Muscle of leg (tissue), 3 donors: ENCODE measurements at regions not wholly inside any gene's neighbourhood (a gene's known extent, or its start where the extent isn't known, plus 50 kb on each side); places are given as distances from the start of the nearest gene placed in this dataset.
"Not testable (repeated sequence)": the region's sequence is repeated elsewhere in the genome, so short reads cannot be mapped to it uniquely, and the experiment has no call there.

Experiments
- DNase-seq: peaks from one replicate; pipeline ENCODE4 v3.0.0; 2013
- H3K27ac ChIP-seq: one replicate; pipeline ENCODE4 v1.5.1; 2013; ENCODE audit warnings: mild to moderate bottlenecking, low read length, control low read depth
- H3K27me3 ChIP-seq: one replicate; pipeline ENCODE4 v1.6.1; 2013; ENCODE audit warnings: low read length; ENCODE audit not compliant: control insufficient read depth, insufficient read depth
- H3K36me3 ChIP-seq: one replicate; pipeline ENCODE4 v1.6.1; 2013; ENCODE audit warnings: low read length; ENCODE audit not compliant: control insufficient read depth, insufficient read depth
- H3K4me1 ChIP-seq: one replicate; pipeline ENCODE4 v1.6.1; 2013; ENCODE audit warnings: low read length; ENCODE audit not compliant: control insufficient read depth, insufficient read depth
- H3K4me3 ChIP-seq: one replicate; pipeline ENCODE4 v1.5.1; 2013; ENCODE audit warnings: low read length, control low read depth
- H3K9me3 ChIP-seq: replicated peaks from 2 replicates; pipeline ENCODE4 v1.6.1; 2013; ENCODE audit warnings: low read depth, low read length; ENCODE audit not compliant: control insufficient read depth
- WGBS: methylation state at CpG from one replicate; pipeline ENCODE4 v1.1.5; 2013; ENCODE audit warnings: missing lambda C conversion rate; ENCODE audit not compliant: insufficient coverage; 5-methylcytosine and 5-hydroxymethylcytosine counted together

DNA sequence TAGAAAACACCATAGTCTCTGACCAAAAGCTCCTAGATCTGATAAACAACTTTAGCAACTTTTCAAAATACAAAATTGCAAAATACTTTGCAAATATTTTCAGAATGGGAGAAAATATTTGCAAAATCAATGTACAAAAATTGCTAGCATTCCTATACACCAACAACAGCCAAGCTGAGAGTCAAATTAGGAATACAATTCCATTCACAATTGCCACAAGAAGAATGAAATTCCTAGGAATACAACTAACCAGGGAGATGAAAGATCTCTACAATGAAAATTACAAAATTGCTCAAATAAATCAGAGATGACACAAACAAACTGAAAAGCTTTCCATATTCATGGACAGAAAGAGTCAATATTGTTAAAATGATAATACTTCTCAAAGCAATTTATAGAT is 327.0 kb upstream of the ZC3H15 start:
- H3K27ac ChIP-seq = no peak overlapping the region
- DNase-seq = no peak
- no peak overlapping the region for H3K4me3 ChIP-seq
- no peaks in the 10 kb centered on the region for H3K4me1 ChIP-seq
- peaks cover 19% of the 10 kb centered on the region for H3K9me3 ChIP-seq
- H3K36me3 ChIP-seq = no peaks in the 10 kb centered on the region
- no peaks in the 10 kb centered on the region for H3K27me3 ChIP-seq

GRCh38 chr2:186164325-186164724 is 321.7 kb upstream of the ZC3H15 start:
- no peaks in the 10 kb centered on the region for H3K36me3 ChIP-seq
- no peak overlapping the region for H3K4me3 ChIP-seq
- H3K27me3 ChIP-seq = no peaks in the 10 kb centered on the region
- no peak overlapping the region for H3K27ac ChIP-seq
- no peak for DNase-seq
- WGBS = 100% methylated on average over 2 of the region's 2 CpGs
- peaks cover 6% of the 10 kb centered on the region for H3K9me3 ChIP-seq
- no peaks in the 10 kb centered on the region for H3K4me1 ChIP-seq

- Histone ChIP-seq H3K9me3 (no peaks in the 10 kb centered on the region), H3K27ac (no peak overlapping the region), H3K27me3 (no peaks in the 10 kb centered on the region), H3K4me3 (no peak overlapping the region), H3K4me1 (no peaks in the 10 kb centered on the region), H3K36me3 (no peaks in the 10 kb centered on the region)
- no peak for DNase-seq
- no CpG with 5 or more reads among the region's 1 CpG for WGBS
Measured at GRCh38 chr2:186170693-186171092, 315.4 kb upstream of the ZC3H15 start.

- no peaks in the 10 kb centered on the region for H3K36me3 ChIP-seq
- no peaks in the 10 kb centered on the region for H3K4me1 ChIP-seq
- H3K9me3 ChIP-seq = no peaks in the 10 kb centered on the region
- H3K4me3 ChIP-seq = no peak overlapping the region
- DNase-seq = peak; percentile 41
- no CpG with 5 or more reads among the region's 1 CpG for WGBS
- no peaks in the 10 kb centered on the region for H3K27me3 ChIP-seq
- no peak overlapping the region for H3K27ac ChIP-seq
Measured at GRCh38 chr2:186181625-186182024, 304.4 kb upstream of the ZC3H15 start.

DNA sequence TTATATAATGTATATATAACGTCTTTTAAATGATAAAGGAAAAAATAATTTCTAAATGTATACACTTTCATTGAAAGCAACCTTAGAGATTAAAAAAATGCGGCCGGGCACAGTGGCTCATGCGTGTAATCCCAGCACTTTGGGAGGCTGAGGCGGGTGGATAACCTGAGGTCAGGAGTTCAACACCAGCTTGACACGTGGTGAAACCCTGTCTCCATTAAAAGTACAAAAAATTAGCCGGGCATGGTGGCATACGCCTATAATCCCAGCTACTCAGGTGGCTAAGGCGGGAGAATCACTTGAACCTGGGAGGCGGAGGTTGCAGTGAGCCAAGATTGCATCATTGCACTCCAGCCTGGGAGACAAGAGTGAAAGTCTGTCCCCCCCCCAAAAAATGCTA is 303.7 kb upstream of the ZC3H15 start:
- DNase-seq, H3K27ac ChIP-seq: not testable (repeated sequence)
- WGBS = 89% methylated on average over 5 of the region's 10 CpGs

DNA sequence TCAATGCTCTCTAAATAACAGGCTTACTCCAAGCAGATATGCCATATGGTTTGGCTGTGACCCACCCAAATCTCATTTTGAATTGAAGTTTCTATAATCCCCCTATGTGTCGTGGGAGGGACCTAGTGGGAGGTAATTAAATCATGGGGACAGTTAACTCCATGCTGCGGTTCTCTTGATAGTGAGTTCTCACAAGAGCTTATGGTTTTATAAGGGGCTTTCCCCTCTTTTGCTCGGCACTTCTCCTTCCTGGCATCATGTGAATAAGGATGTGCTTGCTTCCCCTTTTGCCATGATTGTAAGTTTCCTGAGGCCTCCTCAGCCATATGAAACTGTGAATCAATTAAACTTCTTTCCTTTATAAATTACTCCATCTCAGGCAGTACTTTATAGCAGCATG is 302.7 kb upstream of the ZC3H15 start:
- H3K9me3 ChIP-seq = no peaks in the 10 kb centered on the region
- H3K27ac ChIP-seq = no peak overlapping the region
- H3K27me3 ChIP-seq = no peaks in the 10 kb centered on the region
- no peak for DNase-seq
- no peaks in the 10 kb centered on the region for H3K4me1 ChIP-seq
- H3K36me3 ChIP-seq = no peaks in the 10 kb centered on the region
- no peak overlapping the region for H3K4me3 ChIP-seq
- WGBS = 40% methylated on average over 1 of the region's 3 CpGs

More for the DNA sequence above, 303.7 kb upstream of the ZC3H15 start:
- H3K4me1 ChIP-seq, H3K4me3 ChIP-seq, H3K27me3 ChIP-seq, H3K9me3 ChIP-seq, H3K36me3 ChIP-seq: not testable (repeated sequence)

DNA sequence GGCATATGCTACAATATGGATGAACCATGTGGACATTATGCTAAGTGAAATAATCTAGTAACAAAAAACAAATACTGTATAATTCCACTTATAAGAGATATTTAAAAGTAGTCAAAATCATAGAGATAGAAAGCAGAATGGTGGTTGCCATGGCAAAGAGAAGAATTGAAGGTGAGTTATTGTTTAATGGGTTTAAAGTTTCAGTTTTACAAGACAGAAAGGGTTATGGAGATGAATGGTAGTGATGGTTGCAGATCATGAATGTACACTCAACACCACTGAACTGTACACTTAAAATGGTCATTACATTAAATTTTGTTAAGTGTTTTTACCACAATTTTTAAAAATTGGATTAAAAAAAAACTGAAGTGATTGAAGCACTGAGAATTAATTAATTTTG is 298.2 kb upstream of the ZC3H15 start:
- DNase-seq = no peak
- H3K4me3 ChIP-seq = no peak overlapping the region
- no peaks in the 10 kb centered on the region for H3K36me3 ChIP-seq
- H3K27ac ChIP-seq = no peak overlapping the region
- H3K4me1 ChIP-seq = no peaks in the 10 kb centered on the region
- H3K27me3 ChIP-seq = no peaks in the 10 kb centered on the region
- no peaks in the 10 kb centered on the region for H3K9me3 ChIP-seq

- H3K9me3 ChIP-seq = no peaks in the 10 kb centered on the region
- H3K4me3 ChIP-seq = no peak overlapping the region
- no peak overlapping the region for H3K27ac ChIP-seq
- no peaks in the 10 kb centered on the region for H3K4me1 ChIP-seq
- H3K36me3 ChIP-seq = no peaks in the 10 kb centered on the region
- no peaks in the 10 kb centered on the region for H3K27me3 ChIP-seq
- no peak for DNase-seq
Measured at GRCh38 chr2:186189816-186190215, 296.2 kb upstream of the ZC3H15 start.

DNA sequence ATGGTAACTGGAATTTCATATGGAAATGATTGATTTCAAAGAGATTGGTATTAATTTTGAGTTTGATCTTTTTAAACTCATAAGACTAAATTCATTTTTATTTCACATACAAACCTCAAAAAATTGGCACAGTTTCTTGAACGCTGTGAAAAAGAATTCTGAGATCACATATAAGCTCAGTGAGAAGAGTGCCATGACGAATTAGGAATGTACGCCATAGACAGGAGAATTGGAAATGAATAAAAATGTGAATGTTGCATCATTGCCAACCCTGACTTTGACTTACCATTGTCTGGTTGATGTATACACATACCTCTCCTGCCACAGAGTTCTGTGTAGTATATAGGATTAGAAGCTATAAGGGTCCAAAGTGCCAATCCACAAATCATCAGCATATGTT is 290.4 kb upstream of the ZC3H15 start:
- H3K4me1 ChIP-seq = no peaks in the 10 kb centered on the region
- no CpG with 5 or more reads among the region's 3 CpGs for WGBS

GRCh38 chr2:186197955-186198354 is 288.1 kb upstream of the ZC3H15 start:
- no CpG with 5 or more reads among the region's 1 CpG for WGBS

More for the DNA sequence above, 290.4 kb upstream of the ZC3H15 start:
- Histone ChIP-seq H3K9me3 (no peaks in the 10 kb centered on the region), H3K36me3 (no peaks in the 10 kb centered on the region), H3K27ac (no peak overlapping the region), H3K27me3 (no peaks in the 10 kb centered on the region), H3K4me3 (no peak overlapping the region)
- peak; percentile 28 for DNase-seq

GRCh38 chr2:186199029-186199428 is 287.0 kb upstream of the ZC3H15 start:
- H3K27me3 ChIP-seq = no peaks in the 10 kb centered on the region
- H3K9me3 ChIP-seq = no peaks in the 10 kb centered on the region
- H3K27ac ChIP-seq = no peak overlapping the region
- no CpG with 5 or more reads among the region's 1 CpG for WGBS
- H3K4me3 ChIP-seq = no peak overlapping the region
- no peak for DNase-seq
- H3K36me3 ChIP-seq = no peaks in the 10 kb centered on the region
- no peaks in the 10 kb centered on the region for H3K4me1 ChIP-seq

More at GRCh38 chr2:186197955-186198354, 288.1 kb upstream of the ZC3H15 start:
- DNase-seq = no peak
- Histone ChIP-seq H3K36me3 (no peaks in the 10 kb centered on the region), H3K27me3 (no peaks in the 10 kb centered on the region), H3K4me1 (no peaks in the 10 kb centered on the region), H3K9me3 (no peaks in the 10 kb centered on the region), H3K4me3 (no peak overlapping the region), H3K27ac (no peak overlapping the region)
